Stomach (tissue), 8 donors: ENCODE measurements at regions not wholly inside any gene's neighbourhood (a gene's known extent, or its start where the extent isn't known, plus 50 kb on each side); places are given as distances from the start of the nearest gene placed in this dataset.
A peak's percentile ranks its signal among the peaks of the same experiment; 100 is the strongest.
"Not testable (repeated sequence)": the region's sequence is repeated elsewhere in the genome, so short reads cannot be mapped to it uniquely, and the experiment has no call there.

ENCODE experiments used
- DNase-seq, 2 donors: peaks; one replicate each; pipeline versions ENCODE4 v3.0.0 to v3.0.0-alpha.2; 2013 to 2019
- H3K27ac ChIP-seq, 5 donors: fragments of 200-600 bp in 4 of 5; sonication (generic) in 4 of 5; one replicate each; pipeline ENCODE4 v1.5.1; 2013 to 2019; ENCODE audit warnings: mild to moderate bottlenecking in 1 of 5, moderate library complexity in 1 of 5
- H3K27me3 ChIP-seq, 3 donors: fragments of 200-600 bp; sonication (generic); one replicate each; pipeline ENCODE4 v1.5.1; 2017 to 2019; ENCODE audit warnings: mixed run types in 1 of 3
- H3K36me3 ChIP-seq, 4 donors: fragments of 200-600 bp; sonication (generic); 1 replicate in 3 of 4; 2 replicates in 1 of 4; pipeline ENCODE4 v1.5.1; 2016 to 2019
- H3K4me1 ChIP-seq, 4 donors: fragments of 200-600 bp; sonication (generic); one replicate each; pipeline ENCODE4 v1.5.1; 2016 to 2019
- H3K4me3 ChIP-seq, 4 donors: fragments of 200-600 bp; sonication (generic) in 3 of 4; one replicate each; pipeline ENCODE4 v1.5.1; 2016 to 2019; ENCODE audit warnings: mild to moderate bottlenecking in 1 of 4
- H3K9me3 ChIP-seq, 4 donors: fragments of 200-600 bp; sonication (generic); one replicate each; pipeline ENCODE4 v1.5.1; 2016 to 2019
- EP300 ChIP-seq: sonication (generic); formaldehyde crosslinking; IDR thresholded peaks from one replicate; pipeline ENCODE4 v1.6.1; 2017; ENCODE audit warnings: antibody characterized with exemption
- POLR2A ChIP-seq, 4 donors: fragments of 450-650 bp; IDR thresholded peaks; one replicate each; pipeline ENCODE4 v1.6.1; 2016; ENCODE audit warnings: antibody characterized with exemption in 4 of 4, control low read depth in 2 of 4, mild to moderate bottlenecking in 1 of 4, moderate library complexity in 1 of 4
- POLR2AphosphoS5 ChIP-seq, 3 donors: sonication (generic); formaldehyde crosslinking; IDR thresholded peaks; one replicate each; pipeline ENCODE4 v1.6.1; 2016; ENCODE audit warnings: antibody characterized with exemption in 3 of 3
- WGBS, 5 donors: extraction: QIAGEN DNeasy Blood & Tissue Kit in 3 of 5; methylation state at CpG; one replicate each; pipeline versions ENCODE4 v1.1.5 to v1.1.7; 2013 to 2018; 5-methylcytosine and 5-hydroxymethylcytosine counted together
- intact Hi-C: fragments of 100-400 bp; cut with DNase I; formaldehyde crosslinking; loops from one replicate; pipeline ENCODE4 v1.15.1; 2023; ENCODE audit warnings: low total_unique reads
- TF ChIP-seq, protein P1 (sequence below), 7 experiments: fragments of 450-650 bp in 4 of 7; fragments of 200-600 bp in 3 of 7; sonication (generic) in 3 of 7; IDR thresholded peaks; one replicate each; pipeline ENCODE4 v1.5.1; 2016 to 2019; ENCODE audit warnings: antibody characterized with exemption in 7 of 7, control low read depth in 2 of 7, mild to moderate bottlenecking in 1 of 7
- donor health status: healthy with polysubstance abuse.
- donor health status: Bipolar disorder and iron deficiency.
- donor health status: healthy.

DNA sequence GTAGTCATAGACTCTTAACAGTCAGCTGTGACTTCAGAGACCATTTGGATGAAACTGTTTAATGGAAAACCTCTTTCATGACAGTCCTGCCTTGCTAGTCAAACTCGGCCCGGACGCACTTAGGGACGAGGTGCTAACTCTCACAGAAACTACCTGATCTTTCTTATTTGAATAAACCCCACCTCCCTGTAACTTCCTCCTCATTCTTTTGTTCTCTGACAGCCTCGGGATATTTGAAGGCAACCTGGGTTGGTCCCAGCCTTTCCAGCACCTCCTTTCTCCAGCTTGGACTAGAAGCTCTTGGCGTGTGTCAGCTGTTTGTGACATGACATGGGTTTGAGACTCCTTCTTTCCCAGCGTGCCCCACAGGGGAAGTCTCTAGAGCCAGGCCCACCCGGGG, 175.3 kb upstream of the EXOC2 start:
- Histone ChIP-seq H3K36me3 (no peaks in the 10 kb centered on the region), H3K9me3 (no peaks in the 10 kb centered on the region), H3K4me3 (no peak overlapping the region), H3K27me3 (peaks cover 0 to 15% (median 0%) of the 10 kb centered on the region in 3 donors), H3K4me1 (peaks cover 0 to 15% (median 8%) of the 10 kb centered on the region in 4 donors), H3K27ac (peak overlapping the region; percentile 15 to 80 (median 59))
- TF ChIP-seq EP300 (no peak), POLR2AphosphoS5 (IDR thresholded peaks at IDR 0.05) (peak in 1 of 3 donors; percentile 21)
- WGBS, 5 donors, result 34 to 71% (median 50%) methylated on average over 8 of the region's 8 CpGs
- intact Hi-C loops, result no loop called here
- peak in 1 of 2 donors; percentile 62 for DNase-seq

DNA sequence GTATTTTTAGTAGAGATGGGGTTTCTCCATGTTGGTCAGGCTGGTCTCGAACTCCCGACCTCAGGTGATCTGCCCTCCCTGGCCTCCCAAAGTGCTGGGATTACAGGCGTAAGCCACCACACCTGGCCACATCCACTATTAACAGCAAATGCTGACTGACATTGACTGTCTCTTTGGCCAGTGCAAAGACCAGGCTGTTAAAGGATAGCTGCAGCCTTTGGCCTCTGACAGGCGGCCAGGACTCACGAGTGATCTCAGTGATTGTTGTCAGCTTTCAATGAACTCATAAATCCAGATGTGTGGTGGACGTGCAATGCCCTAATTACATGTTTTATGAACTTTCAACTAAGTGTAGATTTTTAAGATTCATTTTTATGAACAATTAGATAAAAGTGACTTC, 174.4 kb upstream of the EXOC2 start:
- DNase-seq, result no peak
- WGBS, 5 donors, result 70 to 92% (median 80%) methylated on average over 6 of the region's 6 CpGs
- Histone ChIP-seq H3K4me1 (peaks cover 0 to 15% (median 8%) of the 10 kb centered on the region in 4 donors), H3K36me3 (no peaks in the 10 kb centered on the region), H3K4me3 (no peak overlapping the region), H3K27me3 (peaks cover 0 to 15% (median 0%) of the 10 kb centered on the region in 3 donors), H3K9me3 (no peaks in the 10 kb centered on the region), H3K27ac (peak overlapping the region; percentile 39 to 80 (median 70))
- TF ChIP-seq POLR2AphosphoS5 (IDR thresholded peaks at IDR 0.05), result no peak
- TF ChIP-seq EP300, result no peak
- TF ChIP-seq, protein P1, sequence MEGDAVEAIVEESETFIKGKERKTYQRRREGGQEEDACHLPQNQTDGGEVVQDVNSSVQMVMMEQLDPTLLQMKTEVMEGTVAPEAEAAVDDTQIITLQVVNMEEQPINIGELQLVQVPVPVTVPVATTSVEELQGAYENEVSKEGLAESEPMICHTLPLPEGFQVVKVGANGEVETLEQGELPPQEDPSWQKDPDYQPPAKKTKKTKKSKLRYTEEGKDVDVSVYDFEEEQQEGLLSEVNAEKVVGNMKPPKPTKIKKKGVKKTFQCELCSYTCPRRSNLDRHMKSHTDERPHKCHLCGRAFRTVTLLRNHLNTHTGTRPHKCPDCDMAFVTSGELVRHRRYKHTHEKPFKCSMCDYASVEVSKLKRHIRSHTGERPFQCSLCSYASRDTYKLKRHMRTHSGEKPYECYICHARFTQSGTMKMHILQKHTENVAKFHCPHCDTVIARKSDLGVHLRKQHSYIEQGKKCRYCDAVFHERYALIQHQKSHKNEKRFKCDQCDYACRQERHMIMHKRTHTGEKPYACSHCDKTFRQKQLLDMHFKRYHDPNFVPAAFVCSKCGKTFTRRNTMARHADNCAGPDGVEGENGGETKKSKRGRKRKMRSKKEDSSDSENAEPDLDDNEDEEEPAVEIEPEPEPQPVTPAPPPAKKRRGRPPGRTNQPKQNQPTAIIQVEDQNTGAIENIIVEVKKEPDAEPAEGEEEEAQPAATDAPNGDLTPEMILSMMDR (IDR thresholded peaks at IDR 0.05), result no peak
- TF ChIP-seq POLR2A (IDR thresholded peaks at IDR 0.05), result no peak
- intact Hi-C loops, result no loop called here

DNA sequence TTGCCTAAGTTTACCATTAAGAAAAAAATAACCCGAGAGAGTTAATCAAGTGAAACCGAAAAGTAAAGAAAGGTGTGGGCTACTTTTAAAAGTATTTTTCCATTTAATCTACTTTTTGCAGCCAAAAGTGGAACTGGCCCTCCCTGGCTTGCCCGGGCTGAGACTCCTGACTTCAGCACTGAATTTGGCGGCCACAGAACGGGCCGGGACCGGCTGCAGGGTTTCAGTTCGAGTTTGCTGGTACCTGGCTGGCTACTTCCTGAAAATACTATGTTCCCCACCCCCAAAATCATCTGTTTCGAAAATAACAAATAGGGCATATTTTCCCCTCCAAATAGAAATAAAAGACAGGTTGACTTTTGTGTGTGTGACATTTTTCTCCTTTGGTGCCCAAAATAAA, 173.4 kb upstream of the EXOC2 start:
- Histone ChIP-seq H3K9me3 (no peaks in the 10 kb centered on the region), H3K4me1 (peaks cover 0 to 15% (median 8%) of the 10 kb centered on the region in 4 donors), H3K27ac (peak overlapping the region; percentile 39 to 80 (median 68)), H3K27me3 (peaks cover 0 to 20% (median 0%) of the 10 kb centered on the region in 3 donors), H3K4me3 (no peak overlapping the region), H3K36me3 (no peaks in the 10 kb centered on the region)
- 29 to 53% (median 39%) methylated on average over 9 of the region's 9 CpGs for WGBS, 5 donors
- DNase-seq, result no peak
- TF ChIP-seq POLR2AphosphoS5 (IDR thresholded peaks at IDR 0.05), result peak in 1 of 3 donors; percentile 2
- no peak for TF ChIP-seq EP300
- TF ChIP-seq POLR2A (IDR thresholded peaks at IDR 0.05), result no peak
- intact Hi-C loops, result no loop called here

DNA sequence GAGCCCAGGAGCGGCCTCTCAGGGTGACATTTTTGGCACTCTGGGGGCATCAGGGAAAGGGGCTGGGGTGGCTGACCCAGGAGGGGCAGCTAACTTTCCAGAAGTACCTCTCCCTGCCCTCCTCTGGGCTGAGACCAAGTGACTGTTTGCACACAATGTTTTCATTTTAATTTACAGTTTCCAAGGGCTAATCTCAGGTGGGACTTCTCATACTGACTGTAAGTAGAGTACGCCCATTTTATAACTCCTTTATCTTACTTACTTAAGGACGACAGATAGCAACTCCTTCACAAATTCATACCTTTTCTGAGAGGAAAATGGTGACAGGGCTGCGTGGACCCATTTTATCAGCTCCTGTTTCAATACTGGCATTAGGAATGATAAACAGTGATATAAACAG, 172.9 kb upstream of the EXOC2 start:
- peak in 1 of 2 donors; percentile 84 for DNase-seq
- Histone ChIP-seq H3K27ac (peak overlapping the region; percentile 40 to 82 (median 67)), H3K4me1 (peaks cover 0 to 15% (median 8%) of the 10 kb centered on the region in 4 donors), H3K9me3 (no peaks in the 10 kb centered on the region), H3K27me3 (peaks cover 0 to 21% (median 0%) of the 10 kb centered on the region in 3 donors), H3K4me3 (no peak overlapping the region), H3K36me3 (no peaks in the 10 kb centered on the region)
- TF ChIP-seq POLR2AphosphoS5 (IDR thresholded peaks at IDR 0.05) (peak in 1 of 3 donors; percentile 45), POLR2A (IDR thresholded peaks at IDR 0.05) (no peak)
- intact Hi-C loops, result no loop called here
- WGBS, 5 donors, result 32 to 63% (median 41%) methylated on average over 3 to 4 of the region's 4 CpGs

DNA sequence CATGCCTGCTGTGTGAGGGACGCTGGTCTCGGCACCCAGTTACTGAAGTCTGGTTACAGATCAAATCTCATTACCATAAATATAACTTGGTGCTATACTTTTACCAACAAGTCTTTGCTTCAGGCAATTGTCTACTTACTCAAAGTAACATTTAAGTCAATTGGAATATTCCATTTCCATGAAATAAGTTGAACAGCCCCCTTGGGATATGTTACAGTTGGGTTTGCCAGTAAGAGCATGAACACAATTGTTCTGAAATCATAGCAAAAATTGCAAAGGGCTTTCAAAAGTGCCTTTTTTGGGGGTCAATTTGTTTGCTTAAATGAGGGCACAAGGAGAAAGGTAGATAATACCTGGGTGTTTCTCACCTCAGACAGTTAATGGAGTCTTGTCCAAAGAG, 170.9 kb upstream of the EXOC2 start:
- intact Hi-C loops, result no loop called here
- H3K4me3 ChIP-seq, result no peak overlapping the region
- peaks cover 0 to 15% (median 4%) of the 10 kb centered on the region in 4 donors for H3K4me1 ChIP-seq
- WGBS, 5 donors, result 84 to 94% (median 90%) methylated on average over 2 of the region's 2 CpGs
- no peak overlapping the region for H3K27ac ChIP-seq
- no peaks in the 10 kb centered on the region for H3K9me3 ChIP-seq
- H3K36me3 ChIP-seq, result no peaks in the 10 kb centered on the region
- peaks cover 0 to 13% (median 0%) of the 10 kb centered on the region in 3 donors for H3K27me3 ChIP-seq
- TF ChIP-seq EP300 (no peak), POLR2A (IDR thresholded peaks at IDR 0.05) (no peak), POLR2AphosphoS5 (IDR thresholded peaks at IDR 0.05) (no peak)
- TF ChIP-seq, protein P1 (IDR thresholded peaks at IDR 0.05), result no peak
- DNase-seq, result no peak

DNA sequence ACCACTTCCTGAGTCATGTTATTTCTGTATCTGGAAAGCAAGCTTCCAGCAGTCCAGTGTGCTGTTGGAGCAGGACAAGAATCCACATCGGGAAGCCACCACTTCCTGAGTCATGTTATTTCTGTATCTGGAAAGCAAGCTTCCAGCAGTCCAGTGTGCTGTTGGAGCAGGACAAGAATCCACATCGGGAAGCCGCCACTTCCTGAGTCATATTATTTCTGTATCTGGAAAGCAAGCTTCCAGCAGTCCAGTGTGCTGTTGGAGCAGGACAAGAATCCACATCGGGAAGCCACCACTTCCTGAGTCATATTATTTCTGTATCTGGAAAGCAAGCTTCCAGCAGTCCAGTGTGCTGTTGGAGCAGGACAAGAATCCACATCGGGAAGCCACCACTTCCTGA, 170.2 kb upstream of the EXOC2 start:
- intact Hi-C loops, DNase-seq: not testable (repeated sequence)
- 42 to 75% (median 74%) methylated on average over 2 to 3 of the region's 5 CpGs for WGBS, 5 donors

More for the DNA sequence above, 170.2 kb upstream of the EXOC2 start:
- peaks cover 0 to 15% (median 4%) of the 10 kb centered on the region in 4 donors for H3K4me1 ChIP-seq
- peak overlapping the region in 1 of 5 donors; percentile 16 for H3K27ac ChIP-seq
- not testable (repeated sequence) for H3K4me3 ChIP-seq, H3K9me3 ChIP-seq, H3K36me3 ChIP-seq
- H3K27me3 ChIP-seq, result peaks cover 0 to 13% (median 0%) of the 10 kb centered on the region in 3 donors
